GM12875 (cell line): ENCODE measurements at regions not wholly inside any gene's neighbourhood (a gene's known extent, or its start where the extent isn't known, plus 50 kb on each side); places are given as distances from the start of the nearest gene placed in this dataset.

ENCODE experiments used
- H3K4me3 ChIP-seq: one replicate; pipeline ENCODE4 v1.5.1; 2011; ENCODE audit warnings: low read depth, low read length, control low read depth
- CTCF ChIP-seq: IDR thresholded peaks from 2 replicates; pipeline ENCODE4 v1.5.1; 2011; ENCODE audit warnings: low read depth, mild to moderate bottlenecking, control low read depth, inconsistent platforms, low read length, moderate library complexity, borderline replicate concordance; ENCODE audit not compliant: insufficient read depth

GRCh38 chr1:221032637-221033280 is 153.5 kb downstream of the HLX start:
- no peak for TF ChIP-seq CTCF

GRCh38 chr1:221035662-221036153 is 156.5 kb downstream of the HLX start:
- no peak overlapping the region for H3K4me3 ChIP-seq
- TF ChIP-seq CTCF, result no peak

More at GRCh38 chr1:221032637-221033280, 153.5 kb downstream of the HLX start:
- no peak overlapping the region for H3K4me3 ChIP-seq

GRCh38 chr1:221039616-221040015 is 160.4 kb downstream of the HLX start:
- no peak for TF ChIP-seq CTCF
- no peak overlapping the region for H3K4me3 ChIP-seq

- H3K4me3 ChIP-seq, result no peak overlapping the region
- no peak for TF ChIP-seq CTCF
Observed at GRCh38 chr1:221040101-221040500, 160.9 kb downstream of the HLX start.

GRCh38 chr1:221040691-221041285 is 161.5 kb downstream of the HLX start:
- TF ChIP-seq CTCF, result no peak
- H3K4me3 ChIP-seq, result no peak overlapping the region

- TF ChIP-seq CTCF, result no peak
- H3K4me3 ChIP-seq, result no peak overlapping the region
Observed at GRCh38 chr1:221044538-221044937, 165.3 kb downstream of the HLX start.

GRCh38 chr1:221045151-221045550 is 165.9 kb downstream of the HLX start:
- no peak overlapping the region for H3K4me3 ChIP-seq
- no peak for TF ChIP-seq CTCF
